HG02571 (cell line): ENCODE measurements at regions not wholly inside any gene's neighbourhood (a gene's known extent, or its start where the extent isn't known, plus 50 kb on each side); places are given as distances from the start of the nearest gene placed in this dataset.

Experiments used
- ATAC-seq: cut with Tn5 transposase; IDR thresholded peaks from one replicate; pipeline ENCODE4 v1.9.1; 2021; ENCODE audit warnings: mild to moderate bottlenecking, moderate library complexity; ENCODE audit not compliant: unreplicated experiment

DNA sequence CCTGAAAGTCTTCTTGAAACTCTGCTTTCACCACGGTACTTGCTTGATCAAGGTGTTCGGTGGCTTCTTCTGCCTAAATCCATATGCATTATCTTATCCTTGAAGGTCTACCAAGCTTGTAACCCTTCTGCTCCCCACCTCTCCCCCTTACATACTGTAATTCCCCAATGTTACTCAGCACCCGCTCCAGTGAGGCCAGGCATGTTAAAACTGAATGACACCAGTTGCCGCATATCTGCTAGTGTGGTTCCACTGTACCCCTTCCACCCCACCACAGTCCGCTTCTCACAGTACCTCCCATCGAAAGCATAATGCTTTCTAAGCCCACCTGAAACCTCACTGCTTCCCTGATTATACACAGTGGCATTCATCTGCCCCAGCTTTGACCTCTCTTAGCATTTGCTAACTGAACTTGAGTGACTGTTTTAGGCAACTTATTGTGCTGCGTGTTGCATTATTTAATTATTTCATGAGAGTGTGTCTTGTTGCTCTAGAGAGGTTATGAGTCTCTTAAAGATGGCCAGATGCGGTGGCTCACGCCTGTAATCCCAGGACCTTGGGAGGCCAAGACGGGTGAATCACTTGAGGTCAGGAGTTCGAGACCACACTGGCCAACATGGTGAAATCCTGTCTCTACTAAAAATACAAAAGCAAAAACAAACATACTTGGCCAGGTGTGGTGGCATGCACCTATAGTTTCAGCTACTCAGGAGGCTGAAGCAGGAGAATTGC lies 87.6 kb upstream of the MBNL2 start:
- ATAC-seq: no peak

DNA sequence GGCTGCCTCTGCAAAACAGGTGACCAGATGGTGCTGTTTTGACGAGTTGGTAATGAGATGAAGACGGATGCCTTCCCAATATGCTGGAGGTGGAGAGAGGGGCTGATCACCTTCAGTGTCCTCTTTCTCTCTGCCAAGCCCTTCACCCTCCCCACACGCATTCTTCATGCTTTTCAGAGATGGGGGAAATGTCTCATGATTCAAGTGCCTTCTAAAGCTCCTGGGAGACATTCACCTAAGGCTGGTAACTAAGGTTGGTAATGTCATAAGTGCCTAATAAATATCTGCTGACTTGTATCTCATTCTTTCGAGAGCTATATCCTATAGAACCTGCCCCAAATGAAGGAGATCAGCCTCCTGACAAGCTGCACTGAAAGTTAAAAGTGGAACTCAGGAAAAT lies 86.2 kb upstream of the MBNL2 start:
- ATAC-seq: no peak

DNA sequence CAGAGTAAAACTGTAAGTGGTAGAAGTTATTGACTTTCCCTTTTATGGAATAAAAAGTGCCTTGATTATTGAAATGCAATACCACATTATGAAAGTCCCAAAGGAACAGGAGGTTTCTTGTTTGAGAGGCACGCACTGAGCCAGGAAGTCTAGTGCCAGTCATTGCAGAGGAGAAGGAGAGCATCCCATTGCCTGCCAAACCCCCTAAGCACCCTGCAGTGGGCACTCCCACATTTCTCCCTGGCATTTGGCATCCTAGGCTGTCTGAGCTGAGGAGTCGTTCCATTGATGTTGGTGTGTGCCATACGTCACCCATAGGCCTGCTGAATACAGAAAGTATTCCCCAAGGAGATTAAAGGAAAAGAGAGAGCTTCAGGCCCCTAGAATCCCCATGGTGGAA lies 85.7 kb upstream of the MBNL2 start:
- ATAC-seq: no peak

DNA sequence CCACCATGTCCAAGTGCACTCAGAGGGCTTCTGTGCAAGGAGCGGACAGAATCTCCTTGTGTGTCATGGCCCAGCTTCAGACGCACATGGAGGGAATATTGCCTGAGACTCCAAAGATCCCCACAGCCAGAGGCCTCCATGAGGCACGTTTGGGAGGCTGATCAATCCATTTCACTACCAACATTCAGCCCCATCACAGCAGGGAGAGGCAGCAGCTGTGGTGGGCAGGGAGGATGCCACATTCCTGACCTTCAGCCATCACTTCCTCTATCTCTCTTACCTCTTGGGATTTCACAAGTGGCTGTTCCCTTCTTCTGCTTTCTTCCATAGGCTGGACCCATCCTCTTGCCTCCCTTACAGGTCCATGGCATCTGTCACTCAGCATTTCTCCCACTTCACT lies 82.4 kb upstream of the MBNL2 start:
- ATAC-seq: no peak

DNA sequence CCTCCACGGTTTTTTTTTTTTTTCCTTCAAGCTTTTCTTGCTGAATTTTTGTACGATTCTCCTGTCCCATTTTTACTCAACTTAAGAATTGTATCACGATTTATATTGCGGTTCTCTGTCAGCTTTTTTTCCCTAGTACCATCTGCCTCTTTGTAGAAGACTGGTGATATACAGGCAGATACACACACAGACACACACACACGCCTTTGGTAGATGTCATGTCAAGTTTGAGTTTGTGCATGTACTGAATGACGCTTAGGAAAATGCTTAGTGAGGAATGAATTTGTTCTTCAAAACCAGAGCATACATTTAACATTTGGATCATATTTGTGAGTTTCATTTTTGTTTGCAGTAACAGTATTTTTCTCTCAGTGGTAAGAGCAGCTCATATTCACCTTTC lies 82.0 kb upstream of the MBNL2 start:
- ATAC-seq: no peak

DNA sequence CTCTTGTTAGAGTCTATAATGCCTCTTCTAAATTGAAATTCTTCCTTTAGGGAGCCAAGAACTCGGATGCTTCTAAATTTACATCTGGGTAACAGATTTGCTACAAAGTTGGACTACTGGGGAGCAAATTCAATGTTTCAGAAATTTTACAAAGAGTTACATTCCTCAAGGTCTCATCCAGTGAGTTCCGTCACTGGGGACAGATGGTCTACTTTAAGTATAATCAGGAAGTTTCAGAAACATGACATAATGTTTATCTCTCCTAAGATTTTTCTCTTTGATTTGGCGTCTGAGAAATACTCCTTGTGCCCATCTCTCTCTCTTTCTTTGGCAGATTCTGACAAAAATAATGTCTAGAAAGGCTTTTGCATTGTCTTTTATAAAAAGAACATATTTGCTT lies 81.5 kb upstream of the MBNL2 start:
- ATAC-seq: no peak

DNA sequence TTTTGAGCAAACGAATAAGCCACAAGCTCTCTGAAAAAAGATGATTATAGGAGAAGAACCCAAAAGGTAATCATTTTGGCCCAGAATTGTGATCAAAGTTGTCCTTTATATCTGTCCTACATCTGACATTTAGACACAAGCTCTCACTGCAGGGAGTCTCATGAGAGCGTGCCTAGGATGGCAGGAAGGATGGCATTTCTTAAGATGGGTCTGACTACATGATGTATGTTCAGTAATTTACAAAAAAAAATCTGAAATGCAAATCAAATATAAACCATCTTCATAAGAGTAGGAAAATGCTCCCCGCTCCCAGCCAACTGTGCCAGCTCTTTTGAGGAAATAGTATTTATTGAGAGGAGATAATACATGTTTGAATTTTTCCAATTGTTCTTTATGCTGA lies 81.0 kb upstream of the MBNL2 start:
- no peak for ATAC-seq

DNA sequence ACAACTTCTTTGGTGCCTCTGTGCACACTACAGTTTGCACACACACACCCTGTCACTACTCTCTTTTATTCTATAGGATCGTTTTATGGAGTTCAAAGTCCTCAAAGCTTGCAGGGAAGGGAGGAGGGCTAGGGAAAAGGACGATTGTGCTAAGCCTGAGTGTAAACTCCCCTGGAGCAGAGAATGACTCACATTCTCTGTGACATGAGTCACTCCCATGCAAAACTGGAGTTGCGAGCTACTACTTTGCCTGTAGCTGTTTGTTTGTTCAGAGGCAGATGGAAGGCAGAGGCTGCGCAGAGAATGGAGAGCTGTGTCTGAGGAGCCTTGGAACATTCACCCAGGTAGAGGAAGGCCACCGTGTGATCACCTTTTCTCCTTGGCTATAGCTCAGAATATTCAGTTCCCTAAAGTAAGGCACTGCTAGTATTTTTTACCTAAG lies 80.5 kb upstream of the MBNL2 start:
- ATAC-seq: peak; percentile 96

DNA sequence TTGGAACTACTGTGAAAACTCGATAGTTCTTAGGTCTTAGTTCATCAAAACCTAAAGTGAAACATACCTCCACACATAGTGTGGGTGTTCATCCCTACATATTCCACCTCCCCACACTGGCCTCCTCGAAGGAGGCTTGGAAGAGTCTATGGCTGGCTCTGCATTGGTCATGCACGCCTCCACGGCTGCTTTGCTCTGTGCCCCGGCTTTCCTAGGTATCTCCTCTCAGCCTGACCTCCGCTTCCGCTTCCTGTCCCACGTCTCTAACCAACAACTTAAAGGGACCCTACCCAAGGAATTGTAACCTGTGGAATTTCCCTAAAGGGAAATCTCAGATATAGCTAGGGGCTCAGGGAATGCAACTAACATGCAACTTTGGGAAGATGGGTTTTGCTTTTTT lies 79.7 kb upstream of the MBNL2 start:
- no peak for ATAC-seq

DNA sequence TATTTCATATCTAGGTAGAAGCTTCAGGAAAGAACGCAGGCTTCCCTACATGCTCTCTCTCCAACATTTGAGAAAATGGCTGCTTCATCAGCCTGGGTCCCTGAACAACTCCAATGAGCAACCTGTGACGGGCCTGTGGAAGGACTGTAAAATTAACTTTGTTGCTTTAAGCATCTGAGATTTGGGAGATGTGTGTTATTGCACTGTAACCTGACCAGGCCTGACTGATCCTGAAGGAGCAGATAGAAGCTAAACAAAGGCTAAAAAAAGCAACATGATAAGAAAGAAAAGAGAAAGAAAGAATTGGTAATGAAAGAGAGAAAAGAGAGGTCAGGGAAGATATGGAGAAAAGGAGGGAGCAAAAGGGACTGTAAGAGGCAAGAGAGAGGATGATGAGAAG lies 77.1 kb upstream of the MBNL2 start:
- ATAC-seq: no peak

DNA sequence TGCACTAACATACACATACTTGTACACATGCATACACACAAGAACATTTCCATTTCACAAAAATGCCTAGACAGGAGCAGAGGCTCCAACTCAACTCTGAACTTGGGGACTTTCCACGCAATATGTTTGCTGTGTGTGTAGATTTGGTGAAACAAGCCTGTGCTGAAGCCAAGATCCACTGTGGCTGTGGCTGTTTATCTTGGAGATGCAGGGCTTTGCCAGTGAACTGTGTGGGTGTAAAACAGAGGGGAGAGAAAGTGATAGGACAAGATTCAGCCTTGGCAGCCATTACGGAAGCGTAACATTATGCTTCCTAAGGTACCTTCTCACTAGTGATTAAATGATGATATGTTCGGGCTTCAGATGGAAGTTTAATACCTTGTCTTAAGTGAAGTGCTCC lies 73.2 kb upstream of the MBNL2 start:
- no peak for ATAC-seq

DNA sequence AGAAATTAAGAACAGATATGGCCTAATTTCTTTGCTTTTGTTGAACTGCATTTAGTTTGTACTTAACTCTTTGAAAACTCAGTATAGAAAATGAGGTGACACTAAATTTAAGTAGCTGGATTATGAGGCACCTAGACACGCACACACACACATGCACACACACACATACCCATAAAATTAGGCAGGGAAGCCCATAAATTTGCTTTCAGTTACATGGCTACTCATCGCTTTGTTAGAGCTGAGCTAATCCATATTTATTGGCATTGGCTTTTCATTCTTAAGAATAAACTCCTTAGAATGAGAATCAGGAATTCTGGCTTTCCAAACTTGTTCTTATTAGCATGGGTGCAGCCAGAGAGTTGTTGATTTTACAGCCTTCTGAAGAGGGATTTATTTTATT lies 61.7 kb upstream of the MBNL2 start:
- ATAC-seq: no peak

DNA sequence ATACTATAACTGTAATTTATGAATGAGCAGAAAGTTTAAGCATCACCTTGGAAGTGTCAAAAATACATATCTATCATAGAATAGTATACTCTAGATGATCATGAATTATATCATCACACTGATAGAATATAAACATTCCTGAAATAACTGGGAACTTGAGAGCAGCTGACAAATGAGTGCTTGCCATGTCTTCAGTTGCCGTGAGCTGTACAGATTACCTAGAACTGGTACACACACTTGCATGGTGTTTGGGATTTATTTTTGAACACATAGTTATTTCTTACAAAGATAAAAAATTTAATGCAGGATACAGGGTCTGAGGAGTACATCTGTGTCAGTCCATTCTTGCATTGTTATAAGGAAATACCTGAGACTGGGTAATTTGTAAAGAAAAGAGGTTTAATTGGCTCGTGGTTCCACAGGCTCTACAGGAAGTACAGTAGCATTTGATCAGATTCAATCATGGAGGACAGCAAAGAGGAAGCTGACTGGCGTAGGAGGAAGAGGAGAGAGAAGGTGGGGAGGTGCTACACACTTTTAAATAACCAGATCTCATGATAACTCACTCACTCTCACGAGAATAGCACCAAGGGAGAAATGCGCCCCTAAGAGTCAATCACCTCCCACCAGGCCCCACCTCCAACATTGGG lies 60.4 kb upstream of the MBNL2 start:
- ATAC-seq: no peak

DNA sequence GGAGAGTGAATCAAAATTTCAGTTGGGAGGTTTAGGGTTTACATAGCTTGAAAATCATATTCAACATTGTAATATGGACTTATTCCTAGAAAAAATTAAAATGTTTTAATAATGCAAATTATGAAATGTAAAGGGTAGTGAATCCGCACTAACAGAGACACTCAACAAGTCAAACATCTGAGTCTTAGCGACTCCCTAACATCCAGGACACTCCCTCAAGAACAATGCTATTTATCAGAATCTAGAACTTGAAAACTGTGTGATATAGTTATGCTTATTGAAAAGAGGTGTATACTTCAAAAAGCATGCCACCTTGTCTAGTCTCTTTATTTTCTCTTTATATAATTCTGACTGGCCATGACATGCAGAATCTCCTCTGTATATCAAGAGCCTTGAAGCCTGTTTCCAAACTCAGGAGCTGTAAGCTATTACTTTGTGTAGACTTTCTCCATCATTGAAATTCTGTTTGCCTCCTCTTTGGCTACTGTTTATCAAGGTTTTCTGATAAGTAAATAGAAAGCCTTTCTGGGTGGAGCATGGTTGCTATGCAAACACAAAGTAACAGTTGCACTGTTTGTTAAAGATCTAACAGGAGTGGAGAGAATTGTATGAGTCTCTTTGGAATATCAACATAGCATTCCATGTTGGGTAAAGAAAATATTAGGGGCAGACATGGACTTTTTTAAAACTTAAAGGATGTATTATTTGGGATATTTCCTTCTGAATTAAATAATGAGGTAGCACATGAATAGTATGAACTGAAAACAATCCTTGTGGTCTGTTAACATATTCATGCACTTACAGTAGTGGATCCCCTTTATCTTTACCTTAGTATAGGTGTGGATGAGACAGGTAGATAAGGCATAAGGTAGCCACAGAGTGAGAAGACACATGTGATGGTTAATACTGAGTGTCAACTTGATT lies 56.4 kb upstream of the MBNL2 start:
- ATAC-seq: no peak

DNA sequence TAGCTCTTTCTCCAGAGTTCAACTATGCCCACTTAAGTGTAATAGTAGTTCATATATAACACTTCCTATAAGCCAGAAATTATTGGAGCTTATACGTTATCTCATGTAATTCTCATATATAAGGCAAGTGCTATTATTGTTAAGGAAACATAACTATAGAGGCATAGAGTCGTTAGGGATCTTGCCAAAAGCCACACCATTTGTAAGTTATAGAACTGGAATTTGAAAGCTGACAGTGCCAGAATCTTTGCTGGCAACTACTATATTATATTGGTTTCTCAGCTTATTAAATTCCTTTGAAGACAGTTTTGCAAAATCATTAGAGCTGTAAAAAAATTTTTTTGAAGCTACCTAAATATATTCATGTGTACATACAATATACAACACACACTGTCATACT lies 51.0 kb upstream of the MBNL2 start:
- ATAC-seq: no peak
